NCI-H82 treated with DMSO at 0.1 percent for 48 hours (cell line): ENCODE measurements at regions not wholly inside any gene's neighbourhood (a gene's known extent, or its start where the extent isn't known, plus 50 kb on each side); places are given as distances from the start of the nearest gene placed in this dataset.

ENCODE experiments used
- DNase-seq: peaks from one replicate; lab custom pipeline; 2025; ENCODE audit not compliant: unreplicated experiment; lab: John Stamatoyannopoulos, UW

DNA sequence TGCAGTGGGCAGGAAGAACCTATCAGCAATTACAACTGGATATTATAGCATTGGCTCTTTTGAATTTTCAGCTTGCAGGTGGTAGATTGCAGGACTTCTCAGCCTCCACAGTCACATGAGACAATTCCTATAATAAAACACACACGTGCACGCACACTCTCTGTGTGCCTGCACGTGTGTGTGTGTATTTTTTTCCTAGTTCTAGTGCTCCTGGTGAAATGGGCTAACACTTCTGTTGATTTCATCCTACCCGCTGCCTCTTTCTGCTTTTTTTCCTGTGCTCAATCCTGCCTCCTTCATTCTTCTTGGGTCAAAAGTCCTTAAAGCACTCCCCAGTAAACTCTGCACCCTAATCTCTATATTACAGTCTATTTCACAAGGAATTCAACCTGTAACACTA is 320.1 kb downstream of the OSTF1 start:
- no peak for DNase-seq

DNA sequence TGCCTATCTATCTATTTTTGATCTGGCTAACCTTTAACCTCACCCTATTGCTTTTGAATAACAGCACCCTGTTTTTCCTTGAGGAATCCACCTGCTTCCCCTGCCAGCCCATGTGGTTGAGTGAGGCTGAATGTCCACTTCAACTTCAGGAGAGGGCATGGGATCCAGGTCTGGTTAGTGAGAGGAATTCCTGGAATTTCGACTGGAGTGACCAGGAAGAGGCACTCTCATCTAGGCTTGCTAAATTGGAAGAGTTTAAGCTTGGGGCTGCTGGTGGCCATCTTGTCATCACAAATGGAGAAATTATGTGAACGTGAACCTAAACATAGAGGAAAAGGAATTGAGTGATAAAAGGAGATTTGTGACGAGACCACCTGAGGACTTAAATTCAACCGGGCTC is 322.1 kb downstream of the OSTF1 start:
- no peak for DNase-seq

DNA sequence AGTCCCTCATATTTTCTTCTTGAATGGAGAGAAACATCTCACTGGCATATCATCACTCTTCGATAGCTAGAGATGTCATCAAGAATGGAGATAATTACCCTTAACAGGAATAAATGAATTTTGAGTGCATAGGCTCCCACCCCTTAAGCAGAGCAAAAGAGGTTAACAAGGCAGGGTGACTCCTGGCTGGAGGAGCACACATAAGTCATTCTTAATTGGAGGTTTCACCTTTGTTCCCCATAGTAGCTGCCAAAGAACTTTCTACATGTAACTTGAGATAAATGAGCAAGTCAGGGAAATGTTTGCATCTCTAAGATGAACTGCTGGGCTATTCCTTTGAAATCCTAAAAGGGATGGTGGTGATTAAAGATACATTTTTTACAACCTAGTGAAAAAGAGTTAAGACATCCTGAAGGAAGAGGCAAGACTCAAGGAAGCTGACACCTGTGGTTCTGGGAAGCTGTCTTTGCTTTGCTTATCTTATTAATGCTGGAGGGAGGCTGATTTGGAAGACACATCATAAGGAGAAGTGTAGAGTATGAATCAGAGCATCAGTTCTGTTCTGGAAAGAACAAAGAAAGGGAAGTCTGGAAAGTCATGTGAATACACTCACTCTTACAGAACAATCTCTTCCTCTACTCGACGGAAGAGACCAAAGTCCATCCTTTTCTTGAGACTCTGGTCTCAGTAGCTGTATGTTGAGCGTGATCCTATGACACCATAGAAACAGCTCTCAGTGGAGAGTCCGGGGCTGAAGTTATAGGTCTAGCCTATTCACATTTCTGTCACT is 326.3 kb downstream of the OSTF1 start:
- no peak for DNase-seq

DNA sequence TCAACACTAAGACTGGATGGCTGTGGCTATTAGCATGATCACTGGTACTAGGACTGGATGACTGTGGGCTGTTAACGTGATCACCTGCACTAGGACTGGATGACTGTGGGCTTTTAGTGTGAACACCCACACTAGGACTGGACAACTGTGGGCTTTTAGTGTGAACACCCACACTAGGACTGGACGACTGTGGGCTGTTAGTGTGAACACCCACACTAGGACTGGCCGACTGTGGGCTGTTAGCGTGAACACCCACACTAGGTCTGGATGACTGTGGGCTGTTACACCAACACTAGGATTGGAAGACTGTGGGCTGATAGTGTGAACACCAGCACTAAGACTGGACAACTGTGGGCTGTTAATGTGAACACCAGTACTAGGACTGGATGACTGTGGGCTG is 329.2 kb downstream of the OSTF1 start:
- DNase-seq, result no peak

DNA sequence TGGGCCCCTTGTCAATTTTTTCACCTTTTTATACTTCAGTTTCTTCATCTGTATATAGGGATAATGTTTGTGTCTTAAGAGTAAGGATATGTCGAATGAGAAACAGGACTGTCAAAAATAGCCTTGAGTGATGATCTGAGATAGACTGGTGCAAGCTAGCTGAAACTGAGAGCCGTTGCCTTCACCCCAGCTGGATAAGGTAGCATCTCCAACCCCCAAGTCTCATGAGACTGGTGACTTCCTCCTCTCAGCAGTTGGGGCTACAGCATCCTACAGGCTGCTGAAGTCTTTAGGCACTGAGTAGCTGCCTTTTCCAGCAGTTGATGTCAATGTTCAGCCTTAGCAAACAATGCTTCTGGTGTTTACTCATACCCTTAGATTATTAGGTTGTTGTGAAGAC is 330.2 kb downstream of the OSTF1 start:
- DNase-seq, result no peak

DNA sequence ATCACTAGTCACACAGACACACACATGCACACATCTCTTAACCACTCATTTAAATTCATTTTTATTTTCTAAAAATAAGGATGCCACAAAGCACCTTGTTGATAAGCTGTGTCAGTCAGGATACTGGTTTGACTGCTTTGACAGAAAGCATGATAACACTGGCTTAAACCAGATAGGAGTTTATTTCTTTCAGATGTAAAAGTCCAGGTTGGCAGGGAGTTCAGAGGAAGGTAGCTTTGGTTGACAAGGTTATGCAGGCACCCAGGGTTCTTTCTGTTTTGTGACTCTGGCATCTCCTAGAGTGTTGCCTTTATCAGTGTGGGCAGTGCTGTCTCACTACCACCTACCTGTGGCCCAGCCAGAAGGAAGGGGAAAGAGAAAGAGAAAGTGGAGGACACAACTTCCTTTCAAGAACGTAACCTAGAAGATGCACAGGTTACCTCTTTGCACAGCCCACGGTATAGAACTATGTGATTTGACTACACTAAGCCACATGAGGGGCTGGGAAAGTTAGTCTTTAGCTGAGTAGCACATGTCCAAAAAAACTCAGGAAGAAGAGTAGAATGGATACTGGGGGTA is 334.7 kb downstream of the OSTF1 start:
- no peak for DNase-seq

DNA sequence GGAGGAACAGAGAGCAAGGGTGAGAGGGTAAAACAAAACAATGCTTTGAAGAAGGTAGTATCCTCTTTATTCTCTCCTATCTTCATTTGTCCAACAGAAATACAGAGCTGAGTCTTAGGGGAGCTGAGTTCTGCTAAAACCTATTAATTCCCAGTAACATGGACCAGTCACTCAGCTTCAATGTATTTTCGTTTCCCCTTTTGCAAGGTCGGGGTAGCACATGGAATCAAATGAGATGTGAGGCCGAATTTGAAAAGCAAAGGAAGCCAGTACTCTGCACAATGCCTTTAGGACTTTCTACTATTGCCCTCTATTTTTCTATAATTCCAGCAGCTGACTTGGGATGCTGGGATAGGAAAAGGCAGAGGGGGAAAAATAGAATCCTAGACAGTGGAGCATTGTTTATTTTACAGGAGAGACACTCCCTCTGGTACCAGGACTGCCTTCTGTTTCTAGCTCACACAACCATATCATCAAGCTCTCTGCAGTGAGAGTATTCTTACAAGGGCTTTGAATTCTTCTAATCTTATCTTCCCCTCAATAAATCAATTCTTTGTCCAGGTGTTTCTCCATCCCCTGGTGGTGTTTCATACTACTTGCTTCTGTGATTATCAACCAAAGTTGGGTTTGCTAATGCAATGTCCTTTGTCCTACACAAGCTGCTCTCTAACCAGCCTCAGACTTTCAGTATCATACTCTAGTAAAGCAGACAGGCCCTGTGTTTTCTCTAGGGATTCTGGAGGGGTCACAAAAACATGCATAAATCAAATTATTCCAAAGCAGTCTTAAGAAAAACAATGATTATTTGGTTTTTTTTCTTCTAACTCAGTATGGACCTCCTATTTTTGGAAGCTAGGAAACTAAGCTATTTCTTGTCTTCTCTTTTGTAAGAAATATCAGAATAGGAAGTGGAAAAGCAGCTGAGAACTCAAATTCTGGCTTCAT is 341.5 kb downstream of the OSTF1 start:
- DNase-seq, result no peak

DNA sequence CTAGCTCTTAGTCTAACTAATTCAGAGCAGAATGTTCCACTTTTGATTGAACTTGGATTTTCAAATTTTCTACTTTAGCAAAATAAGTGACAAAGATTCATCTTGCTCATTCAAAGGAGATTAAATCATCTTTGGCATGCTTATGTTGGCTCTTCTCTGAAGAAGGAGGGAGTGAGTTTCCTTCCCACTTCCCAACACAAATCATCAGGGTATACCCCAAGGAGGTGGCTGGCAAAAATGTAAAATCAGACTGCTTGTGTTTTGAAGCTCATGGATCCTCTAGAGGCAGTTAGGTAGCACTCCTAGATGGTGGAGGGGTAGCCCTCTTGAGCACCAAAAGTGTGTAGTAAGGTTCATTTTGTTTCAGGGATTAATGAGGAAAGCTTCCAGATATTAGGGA is 343.1 kb downstream of the OSTF1 start:
- no peak for DNase-seq

DNA sequence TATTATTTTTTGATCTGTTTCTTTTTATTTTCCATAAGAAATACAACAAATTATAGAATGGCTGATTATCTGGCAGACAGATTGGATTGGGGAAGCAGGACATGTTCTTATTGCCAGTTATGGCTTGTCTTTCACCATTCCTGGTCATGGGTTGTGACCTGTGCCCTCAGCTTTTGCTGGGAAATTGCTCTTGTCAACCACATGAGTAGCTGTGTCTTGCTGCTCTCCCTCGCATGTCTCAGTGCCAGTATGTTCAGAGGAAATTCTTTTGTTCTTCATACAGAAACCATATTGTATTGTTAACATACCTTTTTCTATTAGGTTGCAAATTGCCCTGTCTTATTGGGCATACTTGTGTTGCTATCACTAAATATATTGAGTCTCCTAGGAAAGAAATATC is 344.1 kb downstream of the OSTF1 start:
- no peak for DNase-seq

DNA sequence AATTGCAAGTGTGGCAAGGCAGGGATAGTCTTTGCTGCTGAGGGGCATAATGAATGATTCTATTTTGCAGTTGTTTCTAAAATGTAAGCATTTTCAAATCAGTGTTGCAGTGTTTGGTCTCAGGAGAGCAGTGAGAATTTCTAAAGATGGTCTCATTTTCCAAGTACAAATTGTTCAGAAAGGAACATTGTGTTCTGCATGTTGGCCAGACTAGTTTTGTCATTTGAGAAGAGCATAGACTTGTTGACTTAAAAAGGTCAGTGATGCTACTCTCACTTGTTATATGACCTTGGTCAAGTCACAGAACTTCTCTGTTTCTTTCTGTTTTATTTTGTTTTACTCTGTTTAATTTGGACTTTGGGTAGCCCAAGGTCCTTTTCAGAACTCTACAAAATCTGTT is 344.6 kb downstream of the OSTF1 start:
- DNase-seq, result no peak

DNA sequence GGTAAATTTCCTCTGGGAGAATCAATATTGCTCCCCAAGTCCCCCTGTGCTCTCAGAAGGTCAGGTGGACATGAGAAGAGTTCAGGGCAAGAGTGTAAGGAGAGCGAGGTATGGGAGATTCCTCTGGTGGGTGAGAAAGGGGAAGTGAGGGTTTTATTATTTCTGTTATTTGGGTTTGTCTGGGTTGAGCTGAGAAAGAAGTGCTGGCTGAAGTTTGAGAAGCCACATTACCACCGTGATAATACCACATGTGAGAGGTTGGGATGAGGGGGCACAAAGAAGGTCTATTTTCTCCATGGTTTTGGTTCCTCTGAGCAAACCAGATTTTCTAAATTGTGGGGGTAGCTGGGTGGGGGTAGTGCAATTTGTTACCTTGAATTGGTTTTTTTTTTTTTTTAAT is 350.4 kb downstream of the OSTF1 start:
- no peak for DNase-seq

DNA sequence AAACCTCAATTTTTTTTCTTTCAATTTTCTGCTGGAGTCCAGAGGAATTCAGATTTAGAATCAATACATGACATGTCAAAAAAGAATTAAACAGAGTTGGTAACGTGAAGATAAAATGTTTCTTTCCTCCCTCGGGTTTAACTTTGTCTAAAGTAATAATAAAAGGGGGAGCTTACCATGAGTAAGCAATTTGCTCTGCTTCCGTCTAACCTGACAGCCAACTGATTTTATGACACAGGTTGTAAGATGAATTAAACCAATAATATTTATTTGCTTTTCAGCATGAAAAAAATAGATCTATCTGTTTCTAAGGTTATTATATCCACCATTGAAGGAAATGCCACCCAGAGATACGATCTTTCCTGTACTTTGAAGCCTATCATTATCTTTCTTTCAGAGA is 352.6 kb downstream of the OSTF1 start:
- no peak for DNase-seq

DNA sequence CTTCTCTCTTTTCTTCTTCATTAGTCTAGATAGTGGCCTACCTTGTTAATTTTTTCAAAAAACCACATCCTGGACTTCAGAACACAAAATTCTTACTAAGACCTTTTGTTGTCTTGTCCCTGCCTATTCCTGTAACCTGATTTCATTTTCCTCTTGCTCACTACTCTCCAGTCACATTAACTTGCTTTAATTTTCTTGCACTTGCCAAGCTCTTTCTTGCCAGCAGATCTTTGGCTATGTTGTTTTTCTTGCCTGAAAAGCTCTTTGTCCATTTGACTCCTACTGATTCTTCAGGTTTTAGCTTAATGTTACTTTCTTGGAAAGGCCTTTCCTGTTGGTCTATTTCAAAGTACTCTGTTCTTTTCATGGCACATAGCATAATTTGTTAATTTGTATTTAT is 356.8 kb downstream of the OSTF1 start:
- no peak for DNase-seq

DNA sequence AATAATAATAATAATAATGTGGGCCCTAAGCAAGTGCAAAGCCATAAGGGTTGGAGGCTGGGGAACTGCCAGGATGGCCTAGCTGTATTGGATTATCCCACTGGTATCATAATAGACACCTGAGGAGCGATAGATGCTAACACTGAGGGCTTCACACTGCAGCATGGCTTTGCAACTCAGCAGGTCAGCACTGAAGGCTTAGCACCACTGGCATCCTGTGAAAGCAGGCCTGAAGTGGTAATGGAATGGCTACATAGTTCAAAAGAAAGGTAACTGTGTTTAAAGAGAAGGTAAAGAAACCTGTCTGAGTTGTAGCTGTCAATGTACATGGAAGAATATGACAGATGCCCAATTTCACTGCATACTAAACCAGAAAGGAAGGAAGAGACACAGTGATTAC is 359.0 kb downstream of the OSTF1 start:
- no peak for DNase-seq

DNA sequence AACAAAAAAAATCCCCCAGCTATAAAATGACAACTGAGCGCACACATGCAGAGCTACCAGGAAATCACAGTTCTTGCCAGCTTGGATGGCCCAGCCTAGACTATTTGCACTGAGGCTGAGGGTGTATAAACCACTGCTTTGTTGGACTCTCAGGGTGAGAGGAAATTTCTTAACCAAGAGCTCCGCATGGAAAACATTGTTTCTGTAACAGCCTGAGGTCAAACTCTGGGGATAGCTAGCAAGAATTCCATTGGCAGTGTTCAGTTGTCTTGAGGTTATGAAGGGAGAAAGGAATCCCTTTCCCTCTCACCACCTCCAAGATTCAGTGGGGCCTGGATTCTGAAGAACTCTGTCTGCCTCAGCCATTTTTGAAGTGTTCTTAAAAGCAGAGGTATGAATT is 360.0 kb downstream of the OSTF1 start:
- no peak for DNase-seq

DNA sequence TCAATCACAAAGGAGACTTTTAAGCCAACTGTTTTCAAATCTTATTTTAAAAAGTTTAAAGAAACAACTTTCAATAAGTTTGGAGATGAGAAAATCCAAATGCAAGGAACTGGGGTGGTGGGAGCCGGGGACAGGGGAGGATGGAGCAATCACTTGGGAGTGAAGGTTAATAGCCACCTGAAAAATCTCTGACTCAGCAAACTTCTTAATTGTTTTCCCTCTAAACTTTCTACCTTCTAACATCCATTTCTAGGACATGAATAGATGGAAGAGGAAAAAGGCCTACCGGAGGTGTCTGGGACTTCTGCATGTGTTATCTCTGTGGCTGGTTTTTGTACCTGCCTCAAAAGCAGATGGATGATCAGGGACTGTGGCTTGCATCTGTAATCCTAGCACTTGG is 360.6 kb downstream of the OSTF1 start:
- DNase-seq, result no peak

DNA sequence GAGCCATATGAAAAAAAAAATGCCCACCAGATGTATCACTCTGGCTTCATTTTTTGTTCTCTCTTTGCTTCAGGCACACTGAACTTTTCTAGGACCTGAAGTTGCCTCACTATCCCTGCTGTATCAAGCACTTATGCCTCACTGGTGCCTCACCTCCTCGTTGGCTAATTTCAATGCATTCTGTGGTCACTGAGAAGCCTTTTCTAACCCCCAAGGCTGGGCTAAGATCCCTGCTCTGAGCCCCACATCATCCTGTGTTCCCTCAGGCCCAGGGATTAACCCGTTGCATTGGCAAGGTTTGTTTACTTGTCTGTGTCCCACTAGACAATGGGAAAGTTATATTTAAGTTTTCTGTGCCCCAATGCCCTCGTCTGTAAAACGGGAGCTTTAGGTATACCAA is 362.7 kb downstream of the OSTF1 start:
- DNase-seq, result no peak

DNA sequence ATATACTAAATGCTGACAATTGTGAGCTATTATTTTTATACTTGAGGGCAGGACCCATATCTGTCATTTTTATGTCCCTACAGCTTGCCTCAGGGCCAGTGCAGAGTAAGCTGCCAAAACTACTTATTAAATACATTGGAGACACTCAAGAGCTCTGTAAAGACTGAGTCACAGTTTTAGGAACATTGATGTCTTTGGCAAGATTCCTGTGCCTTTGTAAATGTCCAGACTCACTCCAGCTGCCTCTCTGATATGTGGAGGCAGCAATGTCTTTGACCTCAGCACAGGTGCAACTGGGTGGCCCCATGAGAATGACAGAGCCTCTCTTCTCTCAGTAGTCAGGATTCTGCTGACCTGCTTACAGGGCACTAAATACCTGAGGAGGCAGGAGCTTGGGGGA is 363.2 kb downstream of the OSTF1 start:
- DNase-seq, result no peak

DNA sequence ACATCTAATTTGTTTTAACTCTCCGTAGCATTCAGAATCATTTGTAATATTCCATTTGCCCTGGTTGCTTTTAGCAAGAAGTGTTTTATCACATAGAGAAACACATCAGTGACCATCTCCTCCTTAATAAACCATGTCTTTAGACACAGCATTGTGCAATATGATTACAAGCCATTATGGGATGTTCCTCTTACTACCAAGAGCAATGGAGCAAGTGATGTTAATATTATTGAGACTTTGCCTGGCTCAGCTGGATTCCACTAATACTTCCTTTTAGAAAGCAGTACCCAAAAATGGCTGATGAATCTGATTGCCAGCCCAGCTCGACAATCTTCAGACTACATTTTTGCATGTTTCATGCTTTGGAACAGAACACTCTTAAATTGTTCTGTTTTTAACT is 364.2 kb downstream of the OSTF1 start:
- no peak for DNase-seq

DNA sequence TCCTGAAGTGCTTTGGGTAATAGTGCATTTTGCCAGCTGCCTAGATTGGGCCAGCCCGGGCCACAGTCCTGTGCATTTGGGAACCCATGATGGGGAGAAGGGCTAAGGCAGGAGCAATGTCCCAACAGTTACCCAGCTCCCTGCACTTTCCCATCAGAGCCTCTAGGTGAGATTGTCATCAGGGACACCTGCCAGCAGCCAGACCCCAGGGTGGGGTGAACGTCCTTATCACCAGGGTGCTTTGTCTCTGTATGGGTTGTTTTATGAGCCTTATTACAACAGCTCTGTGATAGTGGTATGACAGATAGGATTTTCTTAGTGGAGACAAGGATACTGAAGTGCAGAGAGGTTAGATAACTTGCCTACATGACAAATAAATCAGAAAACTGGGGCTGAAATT is 365.7 kb downstream of the OSTF1 start:
- no peak for DNase-seq

DNA sequence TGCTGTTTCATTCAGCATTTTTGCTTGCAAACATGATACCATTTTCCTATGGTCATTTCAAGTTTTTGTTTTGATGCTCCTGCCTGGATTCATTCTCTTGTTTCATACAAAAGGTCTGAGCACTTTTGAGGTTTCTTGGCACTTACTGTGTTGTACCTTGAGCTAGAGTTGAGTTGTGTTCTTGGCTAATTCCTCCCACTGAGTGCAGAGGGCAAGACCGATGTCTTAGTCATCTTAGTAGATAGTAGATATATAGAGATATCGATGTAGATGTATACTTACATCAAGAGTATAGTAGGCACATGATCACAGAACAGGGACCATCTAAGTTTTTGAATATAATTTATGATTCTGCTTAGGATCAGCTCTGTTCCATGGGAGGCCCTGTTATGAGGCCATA is 366.6 kb downstream of the OSTF1 start:
- no peak for DNase-seq

DNA sequence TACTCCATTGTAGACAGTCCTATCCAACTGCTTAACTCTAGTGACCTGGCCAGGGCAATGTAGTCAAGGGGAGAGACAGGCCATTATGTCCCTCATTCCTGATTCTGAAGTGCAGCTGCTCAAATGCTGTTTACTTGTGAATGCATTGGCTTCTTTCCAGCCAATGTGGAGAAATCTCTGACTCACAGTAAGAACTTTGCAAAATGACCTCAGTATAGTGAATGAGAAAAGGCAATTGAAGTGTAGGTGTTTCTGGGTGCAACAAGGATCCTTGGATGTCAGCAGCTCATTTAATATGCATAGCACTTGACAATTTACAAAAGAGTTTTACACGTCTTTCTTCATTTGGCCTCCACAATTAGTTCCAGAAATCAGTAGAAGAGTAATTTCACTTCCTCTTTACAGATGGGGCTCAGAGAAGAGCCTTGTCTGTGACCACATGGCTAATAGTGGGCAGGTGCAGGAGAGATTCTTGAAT is 367.2 kb downstream of the OSTF1 start:
- DNase-seq, result no peak
